Bronchial epithelial cell (primary cell): ENCODE measurements at regions not wholly inside any gene's neighbourhood (a gene's known extent, or its start where the extent isn't known, plus 50 kb on each side); places are given as distances from the start of the nearest gene placed in this dataset.

Source experiments
- DNase-seq: peaks from one replicate; pipeline ENCODE4 v3.0.0-alpha.2; 2010; ENCODE audit warnings: low read depth
- FAIRE-seq: peaks from 2 replicates; lab custom pipeline; 2011; peaks lifted over from hg19 to GRCh38; lab: Jason Lieb, UNC
- H3K27me3 ChIP-seq: 2 replicates; pipeline ENCODE4 v1.5.1; 2011; ENCODE audit warnings: low read length; ENCODE audit not compliant: control insufficient read depth, insufficient read depth
- H3K36me3 ChIP-seq: 2 replicates; pipeline ENCODE4 v1.5.1; 2011; ENCODE audit warnings: low read length; ENCODE audit not compliant: control insufficient read depth, insufficient read depth
- H3K4me3 ChIP-seq: 2 replicates; pipeline ENCODE4 v1.5.1; 2011; ENCODE audit warnings: mild to moderate bottlenecking, low read depth, low read length, control low read depth
- CTCF ChIP-seq: IDR thresholded peaks from 2 replicates; pipeline ENCODE4 v1.5.1; 2011; ENCODE audit warnings: mild to moderate bottlenecking, moderate library complexity, low read length, control low read depth, inconsistent platforms; ENCODE audit not compliant: insufficient read depth, severe bottlenecking

GRCh38 chr4:100889401-100889800 is 371.6 kb upstream of the EMCN start:
- no peak for TF ChIP-seq CTCF
- FAIRE-seq: no peak
- H3K36me3 ChIP-seq: no peaks in the 10 kb centered on the region

GRCh38 chr4:100882661-100883060 is 364.8 kb upstream of the EMCN start:
- DNase-seq (no peak), FAIRE-seq (no peak)
- no peak for TF ChIP-seq CTCF

More at GRCh38 chr4:100889401-100889800, 371.6 kb upstream of the EMCN start:
- DNase-seq: no peak
- no peaks in the 10 kb centered on the region for H3K27me3 ChIP-seq
- no peak overlapping the region for H3K4me3 ChIP-seq

GRCh38 chr4:100881283-100881682 is 363.5 kb upstream of the EMCN start:
- no peak for TF ChIP-seq CTCF
- Histone ChIP-seq H3K36me3 (no peaks in the 10 kb centered on the region), H3K27me3 (no peaks in the 10 kb centered on the region), H3K4me3 (no peak overlapping the region)
- no peak for FAIRE-seq
- no peak for DNase-seq

More at GRCh38 chr4:100882661-100883060, 364.8 kb upstream of the EMCN start:
- Histone ChIP-seq H3K36me3 (no peaks in the 10 kb centered on the region), H3K27me3 (no peaks in the 10 kb centered on the region), H3K4me3 (no peak overlapping the region)

GRCh38 chr4:100880011-100880410 is 362.2 kb upstream of the EMCN start:
- no peak for TF ChIP-seq CTCF
- no peak for DNase-seq

GRCh38 chr4:100879471-100879870 is 361.6 kb upstream of the EMCN start:
- no peak for TF ChIP-seq CTCF
- no peaks in the 10 kb centered on the region for H3K36me3 ChIP-seq
- no peaks in the 10 kb centered on the region for H3K27me3 ChIP-seq
- no peak overlapping the region for H3K4me3 ChIP-seq
- FAIRE-seq: no peak
- peak; percentile 60 for DNase-seq

More at GRCh38 chr4:100880011-100880410, 362.2 kb upstream of the EMCN start:
- FAIRE-seq: peak; percentile 72
- Histone ChIP-seq H3K4me3 (no peak overlapping the region), H3K36me3 (no peaks in the 10 kb centered on the region), H3K27me3 (no peaks in the 10 kb centered on the region)

GRCh38 chr4:100876546-100876945 is 358.7 kb upstream of the EMCN start:
- Histone ChIP-seq H3K4me3 (no peak overlapping the region), H3K27me3 (no peaks in the 10 kb centered on the region), H3K36me3 (no peaks in the 10 kb centered on the region)
- FAIRE-seq: no peak
- peak; percentile 69 for DNase-seq
- TF ChIP-seq CTCF: no peak
